SH-SY5Y (cell line): ENCODE measurements at regions not wholly inside any gene's neighbourhood (a gene's known extent, or its start where the extent isn't known, plus 50 kb on each side); places are given as distances from the start of the nearest gene placed in this dataset.

Experiments
- GATA2 ChIP-seq: IDR thresholded peaks from 2 replicates; pipeline ENCODE4 v1.6.1; 2011; ENCODE audit warnings: mild to moderate bottlenecking, low read depth, low read length
- GATA3 ChIP-seq: IDR thresholded peaks from 2 replicates; pipeline ENCODE4 v1.6.1; 2011; ENCODE audit warnings: low read depth, mild to moderate bottlenecking, low read length, moderate library complexity

GRCh38 chr2:57674025-57674424 is 372.6 kb upstream of the VRK2 start:
- no peak for TF ChIP-seq GATA3
- no peak for TF ChIP-seq GATA2
